Stimulated activated CD4-positive, alpha-beta T cell treated with anti-CD3 and anti-CD28 coated beads, Interleukin-2, amount 100 ng/mL, for 4 hours (primary cell): ENCODE measurements at regions not wholly inside any gene's neighbourhood (a gene's known extent, or its start where the extent isn't known, plus 50 kb on each side); places are given as distances from the start of the nearest gene placed in this dataset.
"Not testable (repeated sequence)": the region's sequence is repeated elsewhere in the genome, so short reads cannot be mapped to it uniquely, and the experiment has no call there.

ENCODE experiments used
- DNase-seq: peaks from one replicate; pipeline ENCODE4 v3.0.0-alpha.2; 2020; ENCODE audit warnings: low read depth

GRCh38 chr18:8913606-8914403, 188.7 kb upstream of the NDUFV2 start:
- DNase-seq, result not testable (repeated sequence)

GRCh38 chr18:8914404-8915264, 187.9 kb upstream of the NDUFV2 start:
- DNase-seq, result not testable (repeated sequence)

- not testable (repeated sequence) for DNase-seq
Observed at GRCh38 chr18:8920856-8921787, 181.4 kb upstream of the NDUFV2 start.

GRCh38 chr18:8926464-8926863, 176.0 kb upstream of the NDUFV2 start:
- DNase-seq, result no peak

- DNase-seq, result no peak
Observed at GRCh38 chr18:8928044-8928443, 174.5 kb upstream of the NDUFV2 start.

GRCh38 chr18:8928847-8929780, 173.4 kb upstream of the NDUFV2 start:
- DNase-seq, result no peak

- no peak for DNase-seq
Observed at GRCh38 chr18:8930990-8931616, 171.4 kb upstream of the NDUFV2 start.

GRCh38 chr18:8932866-8933265, 169.6 kb upstream of the NDUFV2 start:
- DNase-seq, result no peak

GRCh38 chr18:8933714-8934284, 168.7 kb upstream of the NDUFV2 start:
- DNase-seq, result no peak

- not testable (repeated sequence) for DNase-seq
Observed at GRCh38 chr18:8935346-8935745, 167.2 kb upstream of the NDUFV2 start.

- DNase-seq, result no peak
Observed at GRCh38 chr18:8936619-8937018, 165.9 kb upstream of the NDUFV2 start.

- no peak for DNase-seq
Observed at GRCh38 chr18:8937160-8938094, 165.1 kb upstream of the NDUFV2 start.

- DNase-seq, result no peak
Observed at GRCh38 chr18:8938817-8939216, 163.7 kb upstream of the NDUFV2 start.

- no peak for DNase-seq
Observed at GRCh38 chr18:8942021-8942908, 160.2 kb upstream of the NDUFV2 start.

- no peak for DNase-seq
Observed at GRCh38 chr18:8942909-8943545, 159.5 kb upstream of the NDUFV2 start.

- DNase-seq, result no peak
Observed at GRCh38 chr18:8943900-8944870, 158.3 kb upstream of the NDUFV2 start.
